HG03095 (cell line): ENCODE measurements at regions not wholly inside any gene's neighbourhood (a gene's known extent, or its start where the extent isn't known, plus 50 kb on each side); places are given as distances from the start of the nearest gene placed in this dataset.
"Not testable (repeated sequence)": the region's sequence is repeated elsewhere in the genome, so short reads cannot be mapped to it uniquely, and the experiment has no call there.

Experiments
- ATAC-seq: cut with Tn5 transposase; IDR thresholded peaks from one replicate; pipeline ENCODE4 v1.9.1; 2021; ENCODE audit warnings: moderate library complexity; ENCODE audit not compliant: unreplicated experiment

GRCh38 chr2:13662055-13662454 lies 945.3 kb downstream of the TRIB2 start:
- no peak for ATAC-seq

- ATAC-seq: peak; percentile 64
These were observed 950.1 kb downstream of the TRIB2 start for GRCh38 chr2:13666582-13667414.

- no peak for ATAC-seq
These were observed 950.6 kb downstream of the TRIB2 start for GRCh38 chr2:13667415-13667757.

GRCh38 chr2:13669607-13670006 lies 952.9 kb downstream of the TRIB2 start:
- no peak for ATAC-seq

- not testable (repeated sequence) for ATAC-seq
These were observed 957.1 kb downstream of the TRIB2 start for GRCh38 chr2:13673821-13674220.

- no peak for ATAC-seq
These were observed 956.2 kb upstream of the LRATD1 start for GRCh38 chr2:13676269-13676668.

GRCh38 chr2:13681936-13682335 lies 950.6 kb upstream of the LRATD1 start:
- no peak for ATAC-seq

GRCh38 chr2:13682540-13683272 lies 949.8 kb upstream of the LRATD1 start:
- ATAC-seq: no peak

GRCh38 chr2:13686262-13686661 lies 946.3 kb upstream of the LRATD1 start:
- no peak for ATAC-seq

GRCh38 chr2:13694673-13695072 lies 937.8 kb upstream of the LRATD1 start:
- no peak for ATAC-seq

- no peak for ATAC-seq
These were observed 935.9 kb upstream of the LRATD1 start for GRCh38 chr2:13696601-13697000.

GRCh38 chr2:13698847-13699246 lies 933.7 kb upstream of the LRATD1 start:
- ATAC-seq: no peak

- not testable (repeated sequence) for ATAC-seq
These were observed 932.6 kb upstream of the LRATD1 start for GRCh38 chr2:13699939-13700338.

GRCh38 chr2:13711154-13711553 lies 921.4 kb upstream of the LRATD1 start:
- ATAC-seq: no peak

GRCh38 chr2:13714466-13714865 lies 918.1 kb upstream of the LRATD1 start:
- ATAC-seq: no peak

- ATAC-seq: no peak
These were observed 906.6 kb upstream of the LRATD1 start for GRCh38 chr2:13725945-13726344.

- no peak for ATAC-seq
These were observed 887.2 kb upstream of the LRATD1 start for GRCh38 chr2:13745330-13745729.

GRCh38 chr2:13751955-13752354 lies 880.6 kb upstream of the LRATD1 start:
- no peak for ATAC-seq

- ATAC-seq: no peak
These were observed 874.1 kb upstream of the LRATD1 start for GRCh38 chr2:13758412-13758811.

GRCh38 chr2:13768274-13768673 lies 864.2 kb upstream of the LRATD1 start:
- ATAC-seq: no peak

GRCh38 chr2:13770279-13770678 lies 862.2 kb upstream of the LRATD1 start:
- no peak for ATAC-seq

- no peak for ATAC-seq
These were observed 852.5 kb upstream of the LRATD1 start for GRCh38 chr2:13779996-13780395.
